ENCODE measurements at regions not wholly inside any gene's neighbourhood (a gene's known extent, or its start where the extent isn't known, plus 50 kb on each side); places are given as distances from the start of the nearest gene placed in this dataset.
A peak's percentile ranks its signal among the peaks of the same experiment; 100 is the strongest.
"Not testable (repeated sequence)": the region's sequence is repeated elsewhere in the genome, so short reads cannot be mapped to it uniquely, and the experiment has no call there.

GRCh38 chr20:56920041-56920440 lies 290.9 kb downstream of the TFAP2C start:
- not testable (repeated sequence) for H3K27ac ChIP-seq (ENCODE audit: low read depth, low read length); H3K14ac ChIP-seq (ENCODE audit: low read length); H2BK5ac ChIP-seq (ENCODE audit: low read depth, low read length, poor library complexity); H3K9me3 ChIP-seq (ENCODE audit: insufficient read depth, low read depth, low read length); H3K79me2 ChIP-seq (ENCODE audit: control insufficient read depth, insufficient read depth, low read length, poor library complexity); H3K4me1 ChIP-seq (ENCODE audit: control insufficient read depth in 1 of 2, insufficient read depth in 2 of 2, low read length in 2 of 2); H2AFZ ChIP-seq (ENCODE audit: insufficient read depth, low read length, poor library complexity); H2BK12ac ChIP-seq (ENCODE audit: low read length); H3K4me3 ChIP-seq (ENCODE audit: low read depth, low read length); H3K4ac ChIP-seq (ENCODE audit: low read depth, low read length); H3K18ac ChIP-seq (ENCODE audit: low read length); H2AK5ac ChIP-seq (ENCODE audit: low read length); H3K23ac ChIP-seq (ENCODE audit: low read length); H4K91ac ChIP-seq (ENCODE audit: low read depth, low read length); H3K27me3 ChIP-seq (ENCODE audit: insufficient read depth, low read length); H2BK120ac ChIP-seq (ENCODE audit: insufficient read depth, low read length, poor library complexity); H3K9ac ChIP-seq (ENCODE audit: low read length); H3K79me1 ChIP-seq (ENCODE audit: low read length); H4K8ac ChIP-seq (ENCODE audit: low read depth, low read length); H3K36me3 ChIP-seq (ENCODE audit: control insufficient read depth in 1 of 2, insufficient read depth in 2 of 2, low read length in 2 of 2); H3K4me2 ChIP-seq (ENCODE audit: low read length); H4K12ac ChIP-seq (ENCODE audit: low read depth, low read length)
- no CpG with 5 or more reads among the region's 4 CpGs for WGBS (ENCODE audit: extremely low coverage, insufficient coverage, insufficient read length)
- peak; percentile 64 to 86 for DNase-seq

GRCh38 chr20:56922497-56922896 lies 293.4 kb downstream of the TFAP2C start:
- no peak overlapping the region for H3K27ac ChIP-seq (ENCODE audit: low read depth, low read length)
- WGBS (ENCODE audit: extremely low coverage, insufficient coverage, insufficient read length): no CpG with 5 or more reads among the region's 9 CpGs
- H3K14ac ChIP-seq (ENCODE audit: low read length): no peak overlapping the region
- H2BK12ac ChIP-seq (ENCODE audit: low read length): no peak overlapping the region
- peaks cover 10 to 11% of the 10 kb centered on the region in 2 experiments for H3K4me1 ChIP-seq (ENCODE audit: control insufficient read depth in 1 of 2, insufficient read depth in 2 of 2, low read length in 2 of 2)
- no peak overlapping the region for H3K4ac ChIP-seq (ENCODE audit: low read depth, low read length)
- H2BK5ac ChIP-seq (ENCODE audit: low read depth, low read length, poor library complexity): no peak overlapping the region
- no peak overlapping the region for H3K4me2 ChIP-seq (ENCODE audit: low read length)
- no peak overlapping the region for H4K8ac ChIP-seq (ENCODE audit: low read depth, low read length)
- H3K79me2 ChIP-seq (ENCODE audit: control insufficient read depth, insufficient read depth, low read length, poor library complexity): no peaks in the 10 kb centered on the region
- no peak overlapping the region for H4K12ac ChIP-seq (ENCODE audit: low read depth, low read length)
- H3K9ac ChIP-seq (ENCODE audit: low read length): no peak overlapping the region
- H2AFZ ChIP-seq (ENCODE audit: insufficient read depth, low read length, poor library complexity): no peak overlapping the region
- H3K36me3 ChIP-seq (ENCODE audit: control insufficient read depth in 1 of 2, insufficient read depth in 2 of 2, low read length in 2 of 2): no peaks in the 10 kb centered on the region
- no peak overlapping the region for H4K91ac ChIP-seq (ENCODE audit: low read depth, low read length)
- DNase-seq: no peak
- peaks cover 3% of the 10 kb centered on the region for H3K9me3 ChIP-seq (ENCODE audit: insufficient read depth, low read depth, low read length)
- no peak overlapping the region for H2BK120ac ChIP-seq (ENCODE audit: insufficient read depth, low read length, poor library complexity)
- H3K27me3 ChIP-seq (ENCODE audit: insufficient read depth, low read length): peaks cover 15% of the 10 kb centered on the region
- no peak overlapping the region for H3K23ac ChIP-seq (ENCODE audit: low read length)
- no peak overlapping the region for H2AK5ac ChIP-seq (ENCODE audit: low read length)
- H3K18ac ChIP-seq (ENCODE audit: low read length): no peak overlapping the region
- H3K79me1 ChIP-seq (ENCODE audit: low read length): no peaks in the 10 kb centered on the region
- H3K4me3 ChIP-seq (ENCODE audit: low read depth, low read length): no peak overlapping the region

- Histone ChIP-seq H3K9ac (ENCODE audit: low read length) (no peak overlapping the region), H2BK12ac (ENCODE audit: low read length) (no peak overlapping the region), H3K4me2 (ENCODE audit: low read length) (peak overlapping the region; percentile 94), H3K36me3 (ENCODE audit: control insufficient read depth in 1 of 2, insufficient read depth in 2 of 2, low read length in 2 of 2) (no peaks in the 10 kb centered on the region), H2AFZ (ENCODE audit: insufficient read depth, low read length, poor library complexity) (no peak overlapping the region), H3K79me1 (ENCODE audit: low read length) (no peaks in the 10 kb centered on the region), H3K4me1 (ENCODE audit: control insufficient read depth in 1 of 2, insufficient read depth in 2 of 2, low read length in 2 of 2) (peaks cover 10 to 13% of the 10 kb centered on the region in 2 experiments), H2BK5ac (ENCODE audit: low read depth, low read length, poor library complexity) (no peak overlapping the region), H3K79me2 (ENCODE audit: control insufficient read depth, insufficient read depth, low read length, poor library complexity) (no peaks in the 10 kb centered on the region), H3K27me3 (ENCODE audit: insufficient read depth, low read length) (peaks cover 15% of the 10 kb centered on the region), H4K91ac (ENCODE audit: low read depth, low read length) (no peak overlapping the region), H3K27ac (ENCODE audit: low read depth, low read length) (no peak overlapping the region), H2AK5ac (ENCODE audit: low read length) (no peak overlapping the region), H3K14ac (ENCODE audit: low read length) (no peak overlapping the region), H4K12ac (ENCODE audit: low read depth, low read length) (no peak overlapping the region), H3K23ac (ENCODE audit: low read length) (no peak overlapping the region), H3K9me3 (ENCODE audit: insufficient read depth, low read depth, low read length) (peaks cover 3% of the 10 kb centered on the region), H4K8ac (ENCODE audit: low read depth, low read length) (no peak overlapping the region), H3K4me3 (ENCODE audit: low read depth, low read length) (peak overlapping the region; percentile 13), H3K4ac (ENCODE audit: low read depth, low read length) (no peak overlapping the region), H3K18ac (ENCODE audit: low read length) (no peak overlapping the region), H2BK120ac (ENCODE audit: insufficient read depth, low read length, poor library complexity) (no peak overlapping the region)
- no CpG with 5 or more reads among the region's 34 CpGs for WGBS (ENCODE audit: extremely low coverage, insufficient coverage, insufficient read length)
- no peak for DNase-seq
Observed at GRCh38 chr20:56924292-56925081, 295.4 kb downstream of the TFAP2C start.

GRCh38 chr20:56925082-56925830 lies 296.1 kb downstream of the TFAP2C start:
- Histone ChIP-seq H4K12ac (ENCODE audit: low read depth, low read length) (no peak overlapping the region), H3K4me2 (ENCODE audit: low read length) (peak overlapping the region; percentile 94), H3K18ac (ENCODE audit: low read length) (no peak overlapping the region), H2BK120ac (ENCODE audit: insufficient read depth, low read length, poor library complexity) (no peak overlapping the region), H3K23ac (ENCODE audit: low read length) (no peak overlapping the region), H4K91ac (ENCODE audit: low read depth, low read length) (no peak overlapping the region), H3K4me3 (ENCODE audit: low read depth, low read length) (peak overlapping the region; percentile 13), H3K4ac (ENCODE audit: low read depth, low read length) (no peak overlapping the region), H3K9me3 (ENCODE audit: insufficient read depth, low read depth, low read length) (peaks cover 3% of the 10 kb centered on the region), H2BK5ac (ENCODE audit: low read depth, low read length, poor library complexity) (no peak overlapping the region), H3K14ac (ENCODE audit: low read length) (no peak overlapping the region), H3K36me3 (ENCODE audit: control insufficient read depth in 1 of 2, insufficient read depth in 2 of 2, low read length in 2 of 2) (no peaks in the 10 kb centered on the region), H3K27ac (ENCODE audit: low read depth, low read length) (no peak overlapping the region), H2AFZ (ENCODE audit: insufficient read depth, low read length, poor library complexity) (no peak overlapping the region), H4K8ac (ENCODE audit: low read depth, low read length) (no peak overlapping the region), H3K79me1 (ENCODE audit: low read length) (no peaks in the 10 kb centered on the region), H3K4me1 (ENCODE audit: control insufficient read depth in 1 of 2, insufficient read depth in 2 of 2, low read length in 2 of 2) (peaks cover 10 to 13% of the 10 kb centered on the region in 2 experiments), H3K9ac (ENCODE audit: low read length) (no peak overlapping the region), H3K79me2 (ENCODE audit: control insufficient read depth, insufficient read depth, low read length, poor library complexity) (no peaks in the 10 kb centered on the region), H2BK12ac (ENCODE audit: low read length) (no peak overlapping the region), H2AK5ac (ENCODE audit: low read length) (no peak overlapping the region), H3K27me3 (ENCODE audit: insufficient read depth, low read length) (peaks cover 15% of the 10 kb centered on the region)
- WGBS (ENCODE audit: extremely low coverage, insufficient coverage, insufficient read length): no CpG with 5 or more reads among the region's 73 CpGs
- peak in 1 of 2 donors; percentile 39 for DNase-seq
